ENCODE measurements at regions not wholly inside any gene's neighbourhood (a gene's known extent, or its start where the extent isn't known, plus 50 kb on each side); places are given as distances from the start of the nearest gene placed in this dataset.
A peak's percentile ranks its signal among the peaks of the same experiment; 100 is the strongest.

- no peaks in the 10 kb centered on the region for H3K36me3 Mint-ChIP-seq (ENCODE audit: low read depth)
- H3K9me3 Mint-ChIP-seq: no peaks in the 10 kb centered on the region
- peaks cover 41% of the 10 kb centered on the region for H3K4me1 Mint-ChIP-seq (ENCODE audit: low read depth)
- no peak for DNase-seq
- no peak for TF ChIP-seq CTCF (IDR thresholded peaks at IDR 0.05)
- no peak overlapping the region for H3K4me3 Mint-ChIP-seq
- no peak overlapping the region for H3K27ac Mint-ChIP-seq
- peaks cover 2% of the 10 kb centered on the region; the same call in 1 of the 2 replicates for H3K27me3 Mint-ChIP-seq (ENCODE audit: insufficient read depth)
Measured at GRCh38 chr1:117802531-117803257, 126.7 kb downstream of the GDAP2 start.

GRCh38 chr1:117803318-117803717, 126.1 kb downstream of the GDAP2 start:
- Mint-ChIP-seq H3K36me3 (ENCODE audit: low read depth) (no peaks in the 10 kb centered on the region), H3K27me3 (ENCODE audit: insufficient read depth) (peaks cover 2% of the 10 kb centered on the region; the same call in 1 of the 2 replicates), H3K9me3 (no peaks in the 10 kb centered on the region), H3K27ac (no peak overlapping the region), H3K4me3 (no peak overlapping the region), H3K4me1 (ENCODE audit: low read depth) (peaks cover 36% of the 10 kb centered on the region)
- no peak for DNase-seq
- no peak for TF ChIP-seq CTCF (IDR thresholded peaks at IDR 0.05)

- H3K27ac Mint-ChIP-seq: no peak overlapping the region
- no peak overlapping the region for H3K4me3 Mint-ChIP-seq
- peaks cover 30% of the 10 kb centered on the region for H3K4me1 Mint-ChIP-seq (ENCODE audit: low read depth)
- H3K27me3 Mint-ChIP-seq (ENCODE audit: insufficient read depth): peaks cover 5% of the 10 kb centered on the region
- H3K9me3 Mint-ChIP-seq: no peaks in the 10 kb centered on the region
- no peak for TF ChIP-seq CTCF (IDR thresholded peaks at IDR 0.05)
- H3K36me3 Mint-ChIP-seq (ENCODE audit: low read depth): no peaks in the 10 kb centered on the region
- no peak for DNase-seq
Measured at GRCh38 chr1:117809764-117810163, 119.7 kb downstream of the GDAP2 start.

GRCh38 chr1:117810553-117810952, 118.9 kb downstream of the GDAP2 start:
- TF ChIP-seq CTCF (IDR thresholded peaks at IDR 0.05): no peak
- Mint-ChIP-seq H3K9me3 (no peaks in the 10 kb centered on the region), H3K27me3 (ENCODE audit: insufficient read depth) (peaks cover 5% of the 10 kb centered on the region), H3K36me3 (ENCODE audit: low read depth) (no peaks in the 10 kb centered on the region), H3K27ac (no peak overlapping the region), H3K4me1 (ENCODE audit: low read depth) (peaks cover 38% of the 10 kb centered on the region), H3K4me3 (no peak overlapping the region)
- DNase-seq: no peak

GRCh38 chr1:117812869-117813511, 116.4 kb downstream of the GDAP2 start:
- H3K27me3 Mint-ChIP-seq (ENCODE audit: insufficient read depth): peaks cover 6% of the 10 kb centered on the region
- no peaks in the 10 kb centered on the region for H3K9me3 Mint-ChIP-seq
- H3K27ac Mint-ChIP-seq: peak overlapping the region; percentile 37
- no peaks in the 10 kb centered on the region for H3K36me3 Mint-ChIP-seq (ENCODE audit: low read depth)
- H3K4me1 Mint-ChIP-seq (ENCODE audit: low read depth): peaks cover 45% of the 10 kb centered on the region
- H3K4me3 Mint-ChIP-seq: no peak overlapping the region; the same call in 1 of the 2 replicates
- no peak for TF ChIP-seq CTCF (IDR thresholded peaks at IDR 0.05)
- DNase-seq: peak; percentile 62
